ENCODE measurements at regions not wholly inside any gene's neighbourhood (a gene's known extent, or its start where the extent isn't known, plus 50 kb on each side); places are given as distances from the start of the nearest gene placed in this dataset.

DNA sequence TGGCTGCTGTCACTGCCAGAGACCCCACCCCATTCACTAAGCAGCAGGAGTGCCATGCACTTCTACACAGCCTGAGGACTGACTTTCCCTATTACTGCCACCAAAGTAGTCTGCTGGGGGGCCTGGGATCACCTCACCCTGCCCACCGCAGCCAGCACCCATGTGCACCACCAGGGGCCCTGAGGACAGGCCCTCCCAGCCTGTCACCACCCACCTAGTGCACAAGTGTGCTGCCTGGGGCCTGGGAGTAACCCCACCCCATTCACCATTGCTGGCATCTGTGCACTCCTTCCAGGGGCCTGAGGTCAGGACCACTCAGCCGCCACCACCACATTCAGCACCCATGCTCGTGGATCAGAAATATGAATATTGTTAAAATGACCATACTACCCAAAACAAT, 247.8 kb upstream of the NCKAP5 start:
- no peak for DNase-seq

GRCh38 chr2:133817680-133818566, 249.7 kb upstream of the NCKAP5 start:
- no peak for DNase-seq

- DNase-seq: no peak
Measured at GRCh38 chr2:133818661-133819060, 250.4 kb upstream of the NCKAP5 start.

DNA sequence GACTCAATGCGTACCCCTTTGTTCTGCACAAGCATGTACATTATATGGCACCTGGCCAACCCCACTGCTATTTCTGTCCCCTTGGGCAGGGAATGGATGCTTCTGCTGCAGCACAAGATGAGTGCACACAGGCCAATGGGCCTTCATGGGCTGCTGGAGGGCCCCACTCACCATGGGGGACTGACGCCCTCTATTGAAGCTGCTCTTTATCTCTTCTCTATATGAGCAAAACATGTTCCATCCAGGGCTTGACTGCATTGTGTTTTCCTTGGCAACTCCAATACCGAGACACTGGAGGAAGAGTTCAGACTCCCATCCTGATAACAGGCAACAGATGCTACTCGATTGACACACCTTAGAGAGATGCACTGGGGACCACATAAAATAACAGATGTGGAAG, 251.6 kb upstream of the NCKAP5 start:
- no peak for DNase-seq

DNA sequence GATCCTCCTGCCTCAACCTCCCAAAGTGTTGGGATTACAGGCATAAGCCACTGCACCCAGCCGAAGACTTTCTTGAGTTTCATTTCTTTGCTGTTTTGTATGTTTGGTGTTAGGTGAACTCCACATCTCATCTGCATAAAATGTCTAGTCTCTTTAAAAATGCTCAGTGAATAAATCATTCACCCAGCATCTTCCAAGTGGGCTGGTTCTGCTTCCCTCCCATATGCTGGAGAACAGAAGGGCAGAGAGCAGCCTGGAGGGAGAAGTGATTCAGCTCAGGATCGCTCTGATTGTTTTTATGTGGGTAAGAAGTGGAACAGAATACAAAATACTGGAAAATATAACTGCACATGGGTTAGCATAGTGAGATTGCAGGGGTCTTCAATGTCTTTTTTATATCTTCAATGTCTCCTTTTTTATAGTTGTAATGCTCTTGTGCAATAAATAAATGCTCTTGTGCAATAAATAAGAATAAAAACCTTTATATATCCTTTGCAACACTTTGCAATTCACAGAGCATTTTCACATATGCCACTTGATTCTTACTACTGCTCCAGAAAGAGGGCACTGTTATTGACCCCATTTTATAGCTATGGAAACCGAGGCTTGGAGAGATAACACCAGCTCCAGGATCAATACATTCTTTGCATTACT, 253.0 kb upstream of the NCKAP5 start:
- no peak for DNase-seq

DNA sequence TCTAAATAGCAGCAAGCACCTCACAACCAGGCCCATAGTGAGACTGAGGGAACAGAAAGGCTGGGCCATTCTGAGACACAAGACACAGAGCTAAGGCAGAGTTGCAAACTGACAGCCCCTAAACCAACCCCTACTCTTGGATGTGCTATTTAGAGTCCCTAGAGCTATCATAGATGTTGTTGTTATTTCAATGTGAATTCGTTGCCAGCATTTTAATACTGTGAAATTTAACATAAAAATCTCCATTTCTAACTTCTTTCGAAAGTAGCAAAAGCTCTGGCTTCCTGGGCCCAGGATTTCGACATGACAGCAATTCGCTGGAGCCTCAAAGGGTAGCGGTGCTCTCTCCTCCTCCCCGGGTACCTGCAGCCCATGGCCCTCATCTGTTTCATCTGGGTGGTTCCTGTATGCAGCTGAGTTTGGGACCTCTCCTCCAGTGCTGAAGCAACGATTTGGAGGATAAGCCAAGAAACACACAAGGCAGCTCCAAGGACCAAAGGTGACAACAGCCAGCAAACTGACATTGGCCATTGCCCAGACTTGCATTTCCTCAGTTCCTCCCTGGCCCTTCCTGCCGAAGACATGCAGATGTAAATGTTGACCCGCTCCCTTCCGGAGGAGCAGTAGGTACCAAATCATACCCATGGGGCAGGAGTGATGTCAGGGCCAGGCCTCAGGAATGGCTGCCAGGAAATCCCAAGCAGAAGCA, 254.4 kb upstream of the NCKAP5 start:
- no peak for DNase-seq

DNA sequence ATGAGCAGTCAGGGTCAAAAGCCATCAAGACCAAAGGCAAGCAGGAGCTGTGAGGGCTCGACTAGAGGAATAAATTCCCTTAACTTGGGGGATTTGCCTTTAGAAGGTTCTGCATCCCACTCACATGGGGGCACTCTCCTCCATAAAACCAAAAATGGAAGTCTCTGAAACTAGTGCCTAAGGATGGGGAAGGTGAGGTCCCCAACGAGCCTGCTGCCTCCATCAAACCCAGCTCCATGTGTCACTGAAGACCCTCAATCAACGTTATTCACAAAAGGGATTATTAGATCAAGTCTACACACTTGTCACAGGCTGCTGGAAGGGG, 254.9 kb upstream of the NCKAP5 start:
- no peak for DNase-seq

DNA sequence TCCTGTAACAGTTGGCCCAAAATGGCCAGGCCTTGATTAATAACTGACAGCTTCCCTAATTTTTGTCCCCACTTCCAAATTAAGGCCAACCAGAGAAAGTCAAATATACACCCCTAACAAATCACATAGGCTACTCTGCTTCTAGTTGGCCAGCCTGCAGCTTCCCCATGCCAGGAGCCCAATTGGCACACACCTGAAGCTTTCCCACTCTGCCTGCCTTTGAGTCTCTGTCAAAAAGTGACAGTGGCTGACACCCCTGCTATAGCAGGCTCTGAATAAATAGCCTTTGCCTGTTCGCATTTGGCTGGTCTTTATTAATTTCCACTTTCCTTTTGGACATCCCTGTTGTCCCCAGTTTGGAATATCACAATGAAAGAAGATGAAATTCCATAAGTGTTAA, 256.6 kb upstream of the NCKAP5 start:
- DNase-seq: no peak

GRCh38 chr2:133825778-133826177, 257.5 kb upstream of the NCKAP5 start:
- no peak for DNase-seq

- no peak for DNase-seq
Measured at GRCh38 chr2:133828913-133829312, 260.6 kb upstream of the NCKAP5 start.

- no peak for DNase-seq
Measured at GRCh38 chr2:133829450-133830020, 261.3 kb upstream of the NCKAP5 start.

DNA sequence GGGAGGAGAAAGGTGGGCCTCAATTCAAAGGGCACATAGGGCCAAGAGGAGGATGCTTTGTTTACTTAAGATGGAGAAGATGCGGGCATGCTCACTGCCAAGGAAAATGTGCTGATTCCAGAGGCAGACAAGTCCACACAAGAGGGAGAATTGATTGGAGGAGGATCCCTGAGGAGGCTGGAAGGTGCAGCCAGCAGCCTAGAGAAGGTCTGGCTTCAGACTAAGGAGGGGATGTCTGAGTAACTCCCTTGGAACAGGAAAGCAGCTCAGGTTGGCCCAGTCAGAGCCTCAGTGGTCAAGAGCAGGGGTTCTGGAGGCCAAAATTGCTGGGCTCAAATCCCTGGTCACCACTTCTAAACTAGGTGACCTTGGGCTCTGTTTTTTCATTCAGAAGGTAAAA, 265.5 kb upstream of the NCKAP5 start:
- no peak for DNase-seq

- DNase-seq: no peak
Measured at GRCh38 chr2:133835821-133836619, 267.8 kb upstream of the NCKAP5 start.

GRCh38 chr2:133836691-133837345, 268.6 kb upstream of the NCKAP5 start:
- DNase-seq: no peak

DNA sequence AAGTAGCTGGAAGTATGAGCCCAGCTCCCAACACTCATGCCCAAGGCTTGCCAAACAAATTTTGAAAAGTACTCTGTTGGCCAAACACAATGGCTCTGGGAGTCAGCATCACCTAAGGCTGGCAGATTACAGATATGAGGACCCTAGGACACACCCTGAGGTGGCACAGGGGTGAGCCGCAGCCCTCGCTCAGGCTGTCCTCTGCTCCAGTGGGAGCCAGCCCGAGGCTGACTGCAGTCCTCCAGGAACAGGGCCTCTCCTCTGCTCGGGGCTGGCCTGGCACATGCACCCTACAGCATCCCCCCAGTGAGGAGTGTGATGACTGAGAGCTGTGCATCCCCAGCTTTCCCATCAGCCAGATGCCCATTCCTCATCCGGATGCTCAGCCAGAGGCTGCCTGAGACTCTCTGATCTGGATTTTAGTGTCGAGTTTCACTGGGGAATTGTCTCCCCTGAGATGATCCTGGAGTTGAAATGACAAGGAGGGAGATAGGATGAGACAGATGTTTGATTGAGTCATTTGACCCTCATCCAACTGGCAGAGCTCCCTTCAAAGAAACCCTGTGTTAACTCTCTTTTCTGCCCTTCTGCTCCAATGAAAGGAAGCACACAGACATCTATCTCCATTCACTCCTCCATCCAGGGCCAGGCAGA, 269.3 kb upstream of the NCKAP5 start:
- peak; percentile 54 for DNase-seq

DNA sequence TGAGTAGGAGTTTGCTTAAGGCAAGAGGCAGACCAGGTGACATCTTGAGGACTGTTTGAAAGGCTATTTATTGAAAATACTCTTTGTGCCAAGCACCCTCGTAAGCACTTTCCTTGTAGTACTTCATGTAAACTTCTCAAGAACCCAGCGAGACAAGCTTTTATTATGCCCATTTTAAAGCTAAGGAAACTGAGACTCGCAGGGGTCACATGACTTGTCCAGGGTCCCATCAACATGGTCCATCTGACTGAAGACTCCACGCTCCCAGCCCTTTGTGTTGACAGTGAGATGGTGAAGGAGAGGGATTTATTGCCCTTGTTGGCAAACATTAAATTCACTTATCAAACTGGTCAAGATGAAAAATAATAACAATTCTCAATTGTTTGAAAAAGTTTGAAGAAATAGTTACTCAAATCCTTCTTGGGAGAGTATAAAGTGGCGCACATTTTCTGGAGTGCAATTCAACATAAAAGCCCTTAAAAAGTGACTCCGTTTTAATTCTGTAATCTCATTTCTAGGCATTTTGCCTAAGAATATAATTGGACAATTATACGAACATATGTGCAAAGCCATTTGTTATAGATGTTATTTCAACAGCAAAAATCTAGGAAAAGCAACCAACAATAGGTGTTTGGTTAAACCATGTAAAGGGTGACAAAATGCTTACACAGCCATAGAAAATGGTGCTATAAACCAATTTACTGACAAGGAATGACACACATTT, 270.5 kb upstream of the NCKAP5 start:
- no peak for DNase-seq

DNA sequence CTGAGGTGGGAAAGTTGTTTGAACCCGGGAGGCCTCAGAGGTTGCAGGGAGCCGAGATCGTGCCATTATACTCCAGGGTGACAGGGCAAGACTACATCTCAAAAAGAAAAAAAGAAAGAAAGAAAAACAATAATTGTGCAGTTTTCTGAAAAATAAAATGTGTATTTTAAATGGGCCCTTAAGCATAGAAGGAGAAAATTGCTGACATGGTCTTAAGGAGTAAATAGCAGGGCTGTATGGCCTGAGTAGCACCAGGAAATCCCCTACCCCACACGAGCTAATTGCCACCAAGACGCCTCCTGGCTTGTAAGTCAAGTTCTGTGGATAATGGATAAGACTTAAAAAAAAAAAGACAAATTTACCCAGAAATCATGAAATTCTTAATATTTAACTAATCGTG, 271.4 kb upstream of the NCKAP5 start:
- no peak for DNase-seq

- no peak for DNase-seq
Measured at GRCh38 chr2:133840761-133841160, 272.5 kb upstream of the NCKAP5 start.

DNA sequence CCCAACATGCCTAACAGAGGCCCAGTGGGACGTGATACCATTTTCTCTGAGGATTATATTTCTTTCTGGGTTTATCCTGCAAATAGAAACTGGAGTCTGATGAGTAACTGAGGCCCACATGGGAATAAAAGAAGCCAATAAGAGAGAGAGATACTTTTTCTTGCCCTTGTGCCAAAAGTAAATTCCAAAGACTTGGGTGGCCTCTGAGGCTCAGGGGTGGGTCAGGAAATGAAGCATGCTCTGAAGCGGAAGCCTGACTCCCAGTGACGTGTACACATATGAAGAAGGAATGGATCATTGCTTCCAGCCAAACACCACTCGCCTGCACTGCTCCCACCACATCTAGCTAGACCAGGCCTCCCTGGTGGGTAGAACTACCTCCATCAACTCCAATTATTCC, 273.6 kb upstream of the NCKAP5 start:
- no peak for DNase-seq

GRCh38 chr2:133842446-133842845, 274.2 kb upstream of the NCKAP5 start:
- no peak for DNase-seq

DNA sequence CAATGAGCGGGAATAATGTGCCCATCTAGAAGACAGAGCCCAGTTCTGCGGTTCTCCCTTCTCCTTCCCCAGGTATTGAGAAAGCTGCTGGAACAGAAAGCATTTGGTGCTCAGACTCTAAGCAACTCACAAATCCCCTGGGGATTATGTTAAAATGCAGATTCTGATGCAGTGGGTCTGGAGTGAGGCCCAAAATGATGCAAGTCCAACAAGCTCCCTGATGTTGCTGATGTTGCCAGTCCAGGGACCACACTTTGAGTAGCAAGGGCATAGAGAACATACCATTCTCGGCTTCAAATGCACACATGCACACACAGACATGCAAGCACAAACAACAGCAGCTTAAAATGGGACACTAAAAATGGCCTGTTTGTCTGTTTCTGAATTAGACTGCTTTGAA, 274.8 kb upstream of the NCKAP5 start:
- DNase-seq: no peak

Data from DMS 273 treated with DMSO at 0.1 percent for 48 hours (cell line).